GM21717 (cell line): ENCODE measurements at regions not wholly inside any gene's neighbourhood (a gene's known extent, or its start where the extent isn't known, plus 50 kb on each side); places are given as distances from the start of the nearest gene placed in this dataset.
A peak's percentile ranks its signal among the peaks of the same experiment; 100 is the strongest.

Experiments used
- ATAC-seq: cut with Tn5 transposase; IDR thresholded peaks from one replicate; pipeline ENCODE4 v1.9.1; 2021; ENCODE audit warnings: mild to moderate bottlenecking, moderate library complexity; ENCODE audit not compliant: unreplicated experiment

DNA sequence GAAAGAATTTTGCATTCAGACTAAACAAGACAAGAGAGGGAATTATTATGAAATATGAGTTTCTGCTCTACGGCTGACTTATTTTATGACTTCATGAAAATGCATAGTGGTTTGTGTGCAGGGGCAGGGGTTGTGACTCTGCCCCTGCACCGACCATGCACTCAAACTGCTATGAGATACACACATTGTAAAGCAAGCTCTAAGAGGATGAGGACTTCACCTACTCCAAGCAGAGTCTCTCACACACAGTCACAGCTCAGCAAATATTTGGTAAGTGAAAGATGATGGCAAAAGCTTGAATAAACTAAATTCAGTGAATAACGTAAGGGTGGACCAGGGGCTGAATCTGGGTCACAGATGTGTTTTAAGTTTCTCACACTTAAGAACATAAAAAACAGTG is 542.9 kb downstream of the PRELID2 start:
- ATAC-seq, result no peak

DNA sequence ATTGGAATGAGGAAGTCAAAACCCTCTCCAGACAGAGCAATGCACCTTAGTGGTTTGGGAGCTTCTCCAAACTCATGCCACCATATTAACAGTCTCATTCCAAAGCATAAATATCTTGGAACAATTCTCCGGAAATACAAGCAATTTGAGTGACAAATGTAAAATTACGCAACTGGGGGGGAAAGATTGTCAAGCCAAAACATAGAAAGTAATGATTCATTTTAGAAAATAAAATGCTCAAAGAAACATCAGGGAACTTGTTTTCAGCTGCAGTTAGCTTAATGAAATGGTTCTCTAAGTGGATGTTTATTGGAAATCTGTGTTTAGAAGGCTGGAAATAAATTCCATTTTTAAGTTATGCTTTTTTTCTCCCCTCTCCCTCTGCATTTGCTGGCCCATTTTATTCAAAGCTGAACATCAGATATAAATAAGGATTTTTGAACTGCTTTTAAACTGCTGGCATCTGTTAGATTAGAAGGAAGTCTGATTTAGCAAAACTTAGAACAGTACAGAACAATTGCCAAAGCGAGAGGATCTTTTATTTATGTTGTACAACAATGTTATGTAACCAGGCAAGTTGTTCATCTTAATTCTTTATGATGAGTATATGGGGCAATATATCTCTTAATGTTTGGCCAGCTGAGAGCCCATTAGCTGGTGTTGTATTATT is 551.9 kb downstream of the PRELID2 start:
- ATAC-seq, result no peak

DNA sequence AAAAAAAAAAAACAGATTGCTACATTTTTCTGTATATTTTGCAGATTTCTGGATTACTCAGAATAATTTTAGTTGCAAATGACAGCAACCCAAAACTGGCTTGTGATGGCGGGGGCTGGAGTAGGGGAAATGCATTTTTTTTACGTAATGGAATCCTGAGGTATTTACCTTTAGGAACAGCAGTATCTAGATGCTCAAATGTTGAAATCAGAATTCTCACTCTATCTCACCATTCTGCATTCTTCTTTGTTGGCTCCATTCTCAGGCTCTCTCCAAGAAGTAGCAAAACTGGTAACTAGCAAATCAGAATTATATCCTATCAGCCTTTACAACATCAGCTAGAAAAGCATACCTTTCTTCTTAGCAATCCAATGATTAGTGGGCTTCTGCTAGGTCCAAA is 554.3 kb downstream of the PRELID2 start:
- ATAC-seq, result no peak

DNA sequence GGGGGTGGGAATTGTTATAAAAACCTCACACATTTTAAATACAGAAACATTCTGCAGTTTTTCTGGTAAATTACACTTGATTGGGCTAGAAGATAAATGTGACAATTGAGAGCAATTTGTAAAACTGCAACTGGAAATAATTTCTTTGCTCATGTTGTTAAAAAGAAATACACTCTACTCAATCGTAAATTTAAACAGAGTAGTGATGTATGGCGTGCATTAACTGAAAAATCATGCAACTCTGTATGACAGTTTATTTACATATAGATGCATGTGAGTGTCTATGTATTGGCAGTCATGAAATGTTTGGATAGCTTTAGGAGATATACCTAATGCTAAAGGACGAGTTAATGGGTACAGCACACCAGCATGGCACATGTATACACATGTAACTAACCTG is 554.9 kb downstream of the PRELID2 start:
- no peak for ATAC-seq

DNA sequence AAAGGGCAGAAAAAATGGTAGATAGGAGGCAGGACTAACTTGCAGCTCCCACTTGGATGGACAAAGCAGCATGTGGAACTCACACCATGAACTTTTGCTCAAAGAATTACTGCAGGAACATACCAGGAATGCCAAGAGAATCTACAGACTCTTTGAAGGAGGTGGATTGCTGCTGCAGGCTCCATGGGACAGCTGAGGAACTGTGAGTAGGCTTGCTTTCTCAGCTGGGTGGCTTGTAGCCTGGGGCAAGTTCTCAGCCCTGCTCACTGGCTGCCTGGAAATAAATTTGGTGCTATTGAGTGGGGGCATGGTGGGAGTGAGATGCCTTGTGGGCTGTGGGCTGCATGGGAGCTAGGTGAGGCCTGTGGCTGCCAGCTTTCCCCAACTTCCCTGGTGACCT is 574.5 kb downstream of the PRELID2 start:
- ATAC-seq, result no peak

DNA sequence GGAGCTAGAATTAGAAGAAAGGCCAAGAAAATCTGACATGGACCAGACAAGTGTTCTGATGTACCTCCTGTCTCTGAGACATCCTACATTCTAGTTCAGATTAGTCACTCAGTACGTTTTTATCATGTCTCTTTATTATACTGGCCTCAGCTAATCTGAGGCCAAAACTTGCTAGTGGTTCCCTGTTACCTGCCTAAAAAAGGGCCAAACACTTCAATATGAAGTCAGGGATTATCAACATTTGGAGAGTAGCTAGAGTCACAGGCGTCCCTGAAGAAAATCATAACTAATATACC is 587.4 kb downstream of the PRELID2 start:
- ATAC-seq, result no peak

DNA sequence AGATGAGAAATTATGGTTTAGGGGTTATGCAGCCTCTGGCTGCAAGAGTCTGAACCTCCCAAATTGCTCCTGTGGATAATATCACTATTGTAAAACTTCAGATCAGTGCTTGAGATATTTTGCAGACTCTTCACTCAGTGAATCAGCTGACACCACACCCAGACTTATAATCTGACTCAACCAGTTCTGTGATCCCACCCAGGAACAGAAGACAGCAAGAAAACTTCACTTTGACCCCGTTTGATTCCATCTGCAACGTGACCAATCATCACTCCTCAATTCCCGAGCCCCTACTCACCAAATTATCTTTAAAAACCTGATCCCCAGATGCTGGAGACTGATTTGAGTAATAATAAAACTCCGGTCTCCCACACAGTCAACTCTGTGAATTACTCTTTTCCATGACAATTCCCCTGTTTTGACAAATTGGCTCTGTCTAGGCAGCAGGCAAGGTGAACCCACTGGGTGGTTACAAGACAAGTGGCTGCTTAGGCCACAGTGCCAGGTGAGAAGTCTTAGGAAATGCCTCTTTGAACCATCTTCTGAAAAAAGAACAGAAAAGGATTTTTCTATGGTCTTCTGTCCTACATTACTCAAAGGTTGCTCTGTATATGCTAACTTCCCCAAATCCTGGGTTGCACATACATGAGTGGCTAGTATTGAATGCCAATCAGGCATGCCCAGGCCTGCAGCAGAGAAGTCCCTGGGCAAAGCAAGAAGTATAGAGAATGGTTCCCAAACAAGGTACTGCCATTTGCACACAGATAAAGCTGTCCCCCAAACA is 588.0 kb downstream of the PRELID2 start:
- ATAC-seq, result peak; percentile 76

DNA sequence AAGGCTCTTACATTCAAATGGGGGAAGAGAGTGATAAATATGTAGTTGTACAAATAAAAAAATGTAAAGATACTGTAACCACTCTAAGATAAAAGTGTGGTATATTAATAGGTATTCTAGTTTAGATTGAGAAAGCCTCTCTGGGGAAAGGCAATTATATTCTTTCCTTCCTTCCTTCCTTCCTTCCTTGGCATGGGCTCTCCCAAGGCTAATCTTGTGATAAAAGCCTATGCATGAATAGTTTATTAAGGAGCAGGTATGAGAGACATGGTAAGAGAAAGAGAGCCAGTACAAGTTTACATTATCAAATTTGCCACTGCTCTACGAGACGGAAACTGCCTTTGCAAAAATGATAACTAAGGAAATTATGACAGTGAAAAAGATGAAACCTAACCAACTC is 588.8 kb downstream of the PRELID2 start:
- no peak for ATAC-seq

DNA sequence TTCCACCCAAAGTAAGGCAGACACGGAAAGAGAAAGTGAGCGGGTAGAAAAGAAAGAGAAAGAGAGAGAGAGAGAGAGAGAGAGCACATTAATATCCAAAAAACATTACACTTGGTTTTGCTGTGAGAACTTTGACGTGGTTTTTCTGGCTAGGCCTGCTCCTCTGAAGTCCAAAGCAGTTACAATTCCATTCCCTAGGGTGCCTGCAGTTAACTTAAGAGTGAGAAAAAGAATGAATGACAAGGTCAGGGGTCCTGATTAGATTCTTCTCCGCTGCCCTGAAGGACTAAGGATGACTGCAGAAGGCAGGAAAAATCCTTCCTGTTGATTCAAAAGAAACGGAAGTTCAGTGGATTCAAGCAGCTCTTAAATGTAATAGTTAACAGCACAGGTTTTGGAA is 589.8 kb downstream of the PRELID2 start:
- ATAC-seq, result no peak

DNA sequence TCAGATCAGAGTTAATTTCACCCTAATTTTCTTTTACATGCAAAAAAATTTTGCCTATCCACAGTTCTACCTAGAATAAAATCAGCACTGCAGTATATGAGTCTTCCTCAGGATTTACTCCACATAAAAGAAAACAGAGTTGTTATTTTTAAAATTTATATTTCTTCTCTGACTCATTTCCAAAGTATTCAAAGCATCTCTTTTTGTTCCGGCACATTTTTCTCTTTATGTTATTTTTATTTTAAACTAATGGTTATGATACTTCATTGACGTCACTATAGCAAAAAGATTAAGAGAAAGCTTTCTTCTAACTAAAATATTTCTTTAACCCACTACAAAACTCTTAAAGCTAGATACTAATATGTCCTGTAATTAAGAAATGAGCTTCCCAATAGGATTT is 590.4 kb downstream of the PRELID2 start:
- ATAC-seq, result no peak

DNA sequence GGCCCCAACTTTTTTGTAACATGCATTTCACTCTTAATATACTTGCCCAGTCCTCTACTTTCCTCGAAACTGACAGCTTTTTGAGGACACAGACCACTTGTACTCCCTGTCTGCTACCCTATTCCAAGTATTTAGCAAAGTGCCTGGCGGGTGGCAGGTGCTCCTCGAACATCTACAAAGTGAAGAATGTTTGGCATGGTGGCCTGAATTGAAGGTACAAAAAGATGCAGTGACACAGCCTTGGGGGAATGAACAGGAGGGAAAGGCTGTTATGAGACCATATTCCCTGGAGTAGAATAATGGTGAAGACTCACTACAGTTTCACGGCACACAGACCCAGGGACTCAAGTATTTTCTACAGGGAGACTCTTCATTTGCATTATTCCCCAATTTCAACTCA is 590.9 kb downstream of the PRELID2 start:
- ATAC-seq, result no peak

DNA sequence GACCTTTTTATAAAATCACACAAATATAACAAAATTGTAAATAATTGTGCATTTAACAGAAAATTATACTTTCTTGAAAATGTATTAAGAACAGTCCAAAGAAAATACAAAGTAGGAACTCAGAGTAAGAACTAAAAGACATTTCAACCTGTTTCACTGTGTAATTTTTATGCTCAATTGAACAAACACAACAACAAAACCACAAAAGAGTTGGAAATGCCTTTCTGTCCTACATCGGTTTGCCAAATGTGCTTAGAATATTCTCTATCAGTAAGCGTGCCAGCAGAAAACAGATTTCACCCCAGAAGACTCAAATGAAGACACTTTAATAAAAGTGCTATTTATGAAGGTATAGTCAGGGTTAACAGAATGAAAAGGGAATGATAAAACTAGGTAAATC is 592.1 kb downstream of the PRELID2 start:
- ATAC-seq, result no peak

DNA sequence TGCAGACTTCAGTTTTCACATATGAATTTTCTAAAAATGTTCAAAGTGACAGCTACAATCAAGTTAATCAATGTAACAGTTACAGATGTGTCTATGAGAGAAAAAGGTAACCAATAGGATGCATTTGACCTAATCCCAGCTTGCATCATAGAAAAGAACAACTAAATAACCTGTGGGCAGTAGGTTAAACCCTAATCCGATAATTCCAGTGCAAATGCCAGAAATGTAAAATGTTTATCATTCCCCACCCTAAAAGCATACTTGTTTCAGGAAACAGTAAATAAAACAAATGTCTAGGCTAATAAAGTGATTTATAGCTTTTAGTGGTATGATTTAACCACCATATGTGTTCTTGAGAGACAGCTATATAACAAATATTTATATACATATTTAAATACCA is 592.6 kb downstream of the PRELID2 start:
- no peak for ATAC-seq

DNA sequence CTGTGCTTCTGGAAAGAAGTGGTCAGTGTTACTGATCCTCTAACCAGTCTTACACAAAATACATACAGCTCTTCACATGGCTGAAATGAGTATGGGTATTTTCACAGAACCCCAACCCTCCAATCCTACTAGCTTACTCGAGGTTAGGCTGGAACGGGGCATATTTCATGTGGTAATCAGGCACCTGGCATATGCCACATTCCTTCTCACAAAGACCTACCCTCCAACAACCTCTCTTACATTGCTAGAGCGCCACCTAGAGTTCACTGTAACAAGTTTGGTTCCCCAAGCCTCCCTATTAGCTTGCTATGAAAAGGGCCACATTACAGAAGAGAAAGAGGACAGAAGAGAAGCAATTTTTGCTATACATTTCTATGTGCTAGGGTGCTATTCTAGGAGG is 597.3 kb downstream of the PRELID2 start:
- ATAC-seq, result peak; percentile 86

DNA sequence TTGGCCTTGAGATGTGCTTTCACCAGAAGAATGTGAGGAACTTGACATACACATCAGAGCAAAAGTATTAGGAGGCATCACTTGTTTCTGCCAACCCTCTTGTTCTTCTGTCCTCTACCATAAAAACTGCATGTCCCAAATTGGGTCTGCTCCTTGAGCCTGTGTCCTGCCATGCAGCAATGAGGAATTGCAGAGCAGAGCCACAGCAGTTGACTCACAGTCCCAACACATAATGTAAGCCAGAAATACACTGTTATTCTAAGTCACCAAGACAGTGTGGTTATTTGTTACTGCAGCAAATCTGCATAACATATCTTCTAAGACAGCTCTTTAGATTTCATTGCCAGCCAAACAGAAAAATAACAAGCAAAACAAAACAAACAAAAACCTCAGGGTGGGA is 598.2 kb downstream of the PRELID2 start:
- ATAC-seq, result no peak

DNA sequence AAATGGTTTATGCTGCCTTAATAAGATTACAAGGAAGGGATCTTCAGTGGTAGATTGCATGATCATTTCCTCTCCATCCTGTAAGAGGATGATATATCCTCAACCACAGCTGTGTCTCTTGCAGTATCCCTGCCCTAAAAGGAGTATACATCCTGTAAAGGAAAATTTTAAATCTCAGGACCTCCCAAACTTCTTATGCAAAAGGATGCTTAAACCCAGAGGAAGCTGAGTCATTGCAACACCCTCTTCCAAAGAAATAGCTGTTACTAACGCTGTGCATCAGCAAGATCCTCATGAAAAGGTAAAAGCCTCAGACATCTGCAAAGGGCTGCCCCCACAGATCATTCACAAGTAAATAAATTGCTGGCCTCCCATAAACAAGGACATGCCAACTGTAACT is 599.0 kb downstream of the PRELID2 start:
- no peak for ATAC-seq

DNA sequence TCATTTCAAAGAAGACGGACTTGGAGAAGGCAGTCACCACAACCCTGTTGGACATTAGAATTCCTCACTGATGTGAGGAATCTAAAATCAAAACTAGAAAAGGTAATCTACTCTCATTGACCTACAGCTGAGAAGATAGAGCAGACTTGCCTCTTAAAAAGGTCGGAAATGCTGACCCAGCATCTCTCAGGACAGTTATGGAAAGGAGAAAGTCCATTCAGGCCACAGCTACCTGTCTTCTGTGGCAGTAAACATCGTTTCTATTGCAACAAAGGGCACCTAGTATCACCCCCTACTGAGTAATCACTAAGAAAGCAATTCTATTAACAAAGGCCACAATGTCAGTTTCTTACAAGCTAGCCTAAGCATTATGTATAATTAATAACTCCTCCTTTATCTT is 601.7 kb downstream of the PRELID2 start:
- no peak for ATAC-seq

DNA sequence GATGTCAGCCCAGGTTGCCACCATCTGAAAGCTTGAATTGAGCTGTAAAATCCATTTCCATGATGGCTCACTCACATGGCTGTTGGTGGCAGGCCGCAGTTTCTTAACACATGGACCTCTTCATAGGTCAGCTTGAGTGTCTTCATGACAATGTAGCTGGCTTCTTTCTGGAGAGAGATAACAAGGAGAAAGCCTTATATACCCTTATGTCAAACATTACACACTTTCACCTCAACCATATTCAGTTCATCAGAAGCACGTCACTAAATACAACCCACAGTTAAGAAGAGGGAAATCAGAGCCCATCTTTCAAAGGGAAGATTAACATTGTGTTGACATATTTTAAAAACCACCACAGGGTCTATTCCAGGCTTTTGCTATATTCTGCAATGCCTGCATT is 604.4 kb downstream of the PRELID2 start:
- no peak for ATAC-seq

DNA sequence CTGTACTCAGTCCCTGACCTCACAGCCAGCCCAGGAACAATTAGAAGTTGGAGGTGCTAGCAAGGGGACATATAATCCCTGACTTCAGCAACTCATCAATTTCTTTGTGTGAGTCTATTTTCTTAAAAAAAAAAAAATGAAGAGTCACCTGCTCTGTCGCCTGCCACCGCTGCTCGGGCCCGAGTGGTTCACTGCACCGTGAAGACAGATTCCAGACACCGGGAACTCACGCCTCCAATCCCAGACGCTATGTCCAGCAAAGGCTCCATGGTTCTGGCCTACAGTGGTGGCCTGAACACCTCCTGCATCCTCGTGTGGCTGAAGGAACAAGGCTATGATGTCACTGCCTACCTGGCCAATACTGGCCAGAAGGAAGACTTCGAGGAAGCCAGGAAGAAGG is 606.6 kb downstream of the PRELID2 start:
- ATAC-seq, result no peak

DNA sequence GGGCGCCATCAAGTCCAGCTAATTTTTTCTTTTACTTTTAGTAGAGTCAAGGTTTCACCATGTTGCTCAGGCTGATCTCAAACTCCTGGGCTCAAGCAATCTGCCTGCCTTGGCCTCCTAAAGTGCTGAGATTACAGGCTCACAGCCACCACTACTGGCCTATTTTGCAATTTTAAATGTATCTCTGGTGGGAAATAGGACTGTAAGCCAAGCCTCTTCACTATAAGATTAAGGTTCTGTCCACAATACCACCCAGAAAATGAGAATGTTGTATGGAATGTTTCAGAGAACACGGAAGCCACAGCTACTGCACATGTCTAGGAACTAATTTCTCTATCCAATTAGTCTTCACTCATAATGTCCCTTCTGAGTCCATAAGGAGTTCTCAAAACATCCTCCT is 607.3 kb downstream of the PRELID2 start:
- ATAC-seq, result no peak

DNA sequence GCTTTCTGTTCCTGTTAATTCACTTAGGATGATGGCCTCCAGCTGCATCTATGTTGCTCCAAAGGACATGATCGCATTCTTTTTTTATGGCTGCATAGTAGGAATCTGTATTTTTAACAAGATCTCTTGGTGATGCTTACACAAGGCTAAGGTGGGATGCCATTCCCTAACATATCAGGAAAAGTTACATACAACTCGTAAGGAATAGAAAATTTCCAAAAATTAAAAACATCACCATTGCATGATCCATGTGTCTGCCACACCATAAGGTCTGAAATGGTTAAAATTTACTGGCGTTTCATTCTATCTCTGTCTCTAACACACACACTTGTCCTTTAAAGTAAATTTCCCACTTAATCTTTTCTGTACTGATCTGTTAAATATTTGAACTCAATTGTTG is 608.4 kb downstream of the PRELID2 start:
- no peak for ATAC-seq

DNA sequence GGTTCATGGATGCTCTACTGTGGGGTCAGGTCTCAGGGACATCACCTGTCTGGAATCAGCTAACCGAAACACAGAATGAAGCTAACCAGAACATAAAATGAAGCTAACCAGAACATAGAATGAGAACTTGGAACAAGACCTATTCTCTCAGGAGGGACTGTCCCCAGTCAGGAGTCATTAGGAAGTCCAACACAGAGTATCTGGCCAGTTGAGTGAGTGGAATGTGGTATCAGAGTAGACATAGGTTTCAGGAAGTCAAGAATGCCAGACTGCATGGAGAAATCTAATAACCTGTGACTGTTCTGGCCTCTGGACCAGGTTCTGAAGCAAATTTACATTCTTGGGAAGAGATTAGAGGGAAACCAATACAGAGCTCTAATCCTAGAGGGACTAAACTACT is 609.6 kb downstream of the PRELID2 start:
- no peak for ATAC-seq

DNA sequence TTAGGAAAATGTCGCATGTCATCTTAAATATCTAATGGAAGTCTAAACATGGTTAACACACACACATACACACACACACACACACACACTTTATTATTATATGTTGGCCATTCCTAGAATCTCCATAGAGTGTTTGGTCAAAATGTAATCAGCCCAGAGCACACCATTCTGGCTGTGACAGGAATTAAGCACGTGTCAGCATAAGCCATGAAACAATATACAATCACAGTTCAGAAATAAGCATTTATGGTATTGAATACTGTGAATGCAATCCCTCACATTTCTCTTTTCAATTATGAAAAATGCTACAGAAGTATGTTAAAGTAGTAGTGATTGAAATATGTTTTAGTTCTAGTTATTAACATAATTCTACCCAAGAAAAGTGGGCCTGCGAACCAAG is 611.6 kb downstream of the PRELID2 start:
- ATAC-seq, result no peak
